Thyroid gland (tissue), 4 donors: ENCODE measurements at regions not wholly inside any gene's neighbourhood (a gene's known extent, or its start where the extent isn't known, plus 50 kb on each side); places are given as distances from the start of the nearest gene placed in this dataset.
"Not testable (repeated sequence)": the region's sequence is repeated elsewhere in the genome, so short reads cannot be mapped to it uniquely, and the experiment has no call there.

Experiments used
- DNase-seq, 2 donors: peaks; one replicate each; pipeline ENCODE4 v3.0.0-alpha.2; 2019
- H3K27ac ChIP-seq, 3 donors: fragments of 200-600 bp; sonication (generic); 1 replicate in 2 of 3; 2 replicates in 1 of 3; pipeline ENCODE4 v1.5.1; 2016 to 2019; ENCODE audit warnings: mild to moderate bottlenecking in 1 of 3, moderate library complexity in 1 of 3
- H3K27me3 ChIP-seq: fragments of 200-600 bp; sonication (generic); one replicate; pipeline ENCODE4 v1.5.1; 2019
- H3K36me3 ChIP-seq, 2 donors: fragments of 200-600 bp; sonication (generic); one replicate each; pipeline ENCODE4 v1.5.1; 2016 to 2019
- H3K4me1 ChIP-seq, 2 donors: fragments of 200-600 bp; sonication (generic); one replicate each; pipeline ENCODE4 v1.5.1; 2017 to 2019
- H3K4me3 ChIP-seq, 3 donors: fragments of 200-600 bp; sonication (generic); replicated peaks in 1 of 3; 1 replicate in 2 of 3; 2 replicates in 1 of 3; pipeline ENCODE4 v1.5.1; 2016; ENCODE audit warnings: mild to moderate bottlenecking in 1 of 3
- H3K9me3 ChIP-seq: fragments of 200-600 bp; sonication (generic); one replicate; pipeline ENCODE4 v1.5.1; 2017
- POLR2A ChIP-seq, 2 donors: fragments of 450-650 bp; IDR thresholded peaks; one replicate each; pipeline ENCODE4 v1.6.1; 2017; ENCODE audit warnings: antibody characterized with exemption in 2 of 2, mild to moderate bottlenecking in 2 of 2, moderate library complexity in 1 of 2
- WGBS, 2 donors: methylation state at CpG; one replicate each; pipeline ENCODE4 v1.1.5; 2017; 5-methylcytosine and 5-hydroxymethylcytosine counted together
- intact Hi-C: fragments of 100-400 bp; cut with DNase I; formaldehyde crosslinking; loops from one replicate; pipeline ENCODE4 v1.15.1; 2023
- TF ChIP-seq, protein P1 (sequence below), 6 experiments: fragments of 200-600 bp in 3 of 6; fragments of 450-650 bp in 3 of 6; sonication (generic) in 3 of 6; IDR thresholded peaks; one replicate each; pipeline ENCODE4 v1.5.1; 2016 to 2019; ENCODE audit warnings: antibody characterized with exemption in 6 of 6, mild to moderate bottlenecking in 2 of 6, inconsistent platforms in 1 of 6, moderate library complexity in 1 of 6

DNA sequence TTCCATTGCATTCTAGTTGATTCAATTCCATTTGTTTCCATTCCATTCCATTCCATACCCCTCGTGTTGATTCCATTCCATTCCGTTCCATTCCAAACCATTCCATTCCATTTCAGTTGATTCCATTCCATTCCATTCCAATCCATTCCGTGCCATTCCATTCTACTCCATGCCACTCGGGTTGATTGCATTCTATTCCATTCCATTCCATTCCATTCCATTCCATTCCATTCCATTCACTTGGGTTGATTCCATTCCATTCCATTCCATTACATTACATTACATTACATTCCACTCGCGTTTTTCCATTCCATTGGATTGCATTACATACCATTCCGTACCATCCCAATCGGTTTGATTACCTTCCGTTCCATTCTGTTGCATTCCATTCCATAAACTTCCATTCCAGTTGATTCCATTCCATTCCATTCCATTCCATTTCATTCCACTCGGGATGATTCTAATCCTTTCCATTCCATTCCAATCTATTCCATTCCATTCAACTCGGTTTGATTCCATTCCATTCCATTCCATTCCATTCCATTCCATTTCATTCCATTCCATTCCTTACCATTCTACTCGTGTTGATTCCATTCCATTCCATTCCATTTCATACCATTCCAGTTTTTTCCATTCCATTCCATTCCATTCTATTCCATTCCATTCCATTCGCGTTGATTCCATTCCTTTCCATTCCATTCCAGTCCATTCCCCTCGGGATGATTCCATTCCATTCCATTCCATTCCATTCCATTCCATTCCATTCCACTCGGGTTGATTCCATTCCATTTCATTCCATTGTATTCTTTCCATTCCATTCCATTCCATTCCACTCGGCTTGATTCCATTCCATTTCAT lies 1140.4 kb downstream of the RPIA start:
- H3K36me3 ChIP-seq, result no peaks in the 10 kb centered on the region
- no peak overlapping the region for H3K27ac ChIP-seq
- H3K9me3 ChIP-seq, result peaks cover 4% of the 10 kb centered on the region
- no peaks in the 10 kb centered on the region for H3K4me1 ChIP-seq
- no peak for DNase-seq
- 68 to 74% methylated on average over 17 of the region's 17 CpGs for WGBS, 2 donors
- H3K27me3 ChIP-seq, result no peaks in the 10 kb centered on the region
- TF ChIP-seq POLR2A (IDR thresholded peaks at IDR 0.05), result no peak
- TF ChIP-seq, protein P1, sequence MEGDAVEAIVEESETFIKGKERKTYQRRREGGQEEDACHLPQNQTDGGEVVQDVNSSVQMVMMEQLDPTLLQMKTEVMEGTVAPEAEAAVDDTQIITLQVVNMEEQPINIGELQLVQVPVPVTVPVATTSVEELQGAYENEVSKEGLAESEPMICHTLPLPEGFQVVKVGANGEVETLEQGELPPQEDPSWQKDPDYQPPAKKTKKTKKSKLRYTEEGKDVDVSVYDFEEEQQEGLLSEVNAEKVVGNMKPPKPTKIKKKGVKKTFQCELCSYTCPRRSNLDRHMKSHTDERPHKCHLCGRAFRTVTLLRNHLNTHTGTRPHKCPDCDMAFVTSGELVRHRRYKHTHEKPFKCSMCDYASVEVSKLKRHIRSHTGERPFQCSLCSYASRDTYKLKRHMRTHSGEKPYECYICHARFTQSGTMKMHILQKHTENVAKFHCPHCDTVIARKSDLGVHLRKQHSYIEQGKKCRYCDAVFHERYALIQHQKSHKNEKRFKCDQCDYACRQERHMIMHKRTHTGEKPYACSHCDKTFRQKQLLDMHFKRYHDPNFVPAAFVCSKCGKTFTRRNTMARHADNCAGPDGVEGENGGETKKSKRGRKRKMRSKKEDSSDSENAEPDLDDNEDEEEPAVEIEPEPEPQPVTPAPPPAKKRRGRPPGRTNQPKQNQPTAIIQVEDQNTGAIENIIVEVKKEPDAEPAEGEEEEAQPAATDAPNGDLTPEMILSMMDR (IDR thresholded peaks at IDR 0.05), result no peak
- no peak overlapping the region for H3K4me3 ChIP-seq
- intact Hi-C loops, result no loop called here

- Histone ChIP-seq H3K9me3 (no peaks in the 10 kb centered on the region), H3K27me3 (no peaks in the 10 kb centered on the region), H3K27ac (no peak overlapping the region), H3K4me3 (no peak overlapping the region), H3K36me3 (no peaks in the 10 kb centered on the region), H3K4me1 (no peaks in the 10 kb centered on the region)
- no peak for DNase-seq
- intact Hi-C loops, result no loop called here
- WGBS, 2 donors, result 67 to 78% methylated on average over 12 of the region's 12 CpGs
- no peak for TF ChIP-seq POLR2A (IDR thresholded peaks at IDR 0.05)
- TF ChIP-seq, protein P1 (IDR thresholded peaks at IDR 0.05), result no peak
Observed at GRCh38 chr2:89833116-89833779, 1141.8 kb downstream of the RPIA start.

GRCh38 chr2:89833780-89834117 lies 1142.3 kb downstream of the RPIA start:
- no peaks in the 10 kb centered on the region for H3K27me3 ChIP-seq
- no peaks in the 10 kb centered on the region for H3K4me1 ChIP-seq
- 62 to 76% methylated on average over 4 of the region's 4 CpGs for WGBS, 2 donors
- H3K27ac ChIP-seq, result no peak overlapping the region
- no peak for DNase-seq
- H3K36me3 ChIP-seq, result no peaks in the 10 kb centered on the region
- H3K9me3 ChIP-seq, result no peaks in the 10 kb centered on the region
- intact Hi-C loops, result no loop called here
- H3K4me3 ChIP-seq, result no peak overlapping the region
- no peak for TF ChIP-seq POLR2A (IDR thresholded peaks at IDR 0.05)
- TF ChIP-seq, protein P1 (IDR thresholded peaks at IDR 0.05), result no peak

DNA sequence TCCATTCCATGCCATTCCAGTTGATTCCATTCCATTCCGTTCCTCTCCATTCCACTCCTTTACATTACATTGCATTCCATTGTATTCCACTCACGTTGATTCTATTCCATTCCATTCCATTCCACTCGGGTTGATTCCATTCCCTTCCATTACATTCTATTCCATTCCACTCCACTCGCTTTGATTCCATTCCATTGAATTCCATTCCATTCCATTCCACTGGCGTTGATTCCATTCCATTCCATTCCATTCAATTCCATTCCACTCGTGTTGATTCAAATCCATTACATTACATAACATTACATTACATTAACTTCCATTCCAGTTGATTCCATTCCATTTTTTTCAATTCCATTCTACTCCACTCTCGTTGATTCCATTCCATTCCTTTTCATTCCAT lies 1142.8 kb downstream of the RPIA start:
- DNase-seq, result no peak
- WGBS, 2 donors, result 64 to 72% methylated on average over 7 of the region's 7 CpGs
- Histone ChIP-seq H3K27me3 (no peaks in the 10 kb centered on the region), H3K27ac (no peak overlapping the region), H3K36me3 (no peaks in the 10 kb centered on the region), H3K4me3 (no peak overlapping the region), H3K9me3 (no peaks in the 10 kb centered on the region), H3K4me1 (no peaks in the 10 kb centered on the region)
- TF ChIP-seq, protein P1 (IDR thresholded peaks at IDR 0.05), result no peak
- intact Hi-C loops, result no loop called here

GRCh38 chr2:89836326-89836725 lies 1144.9 kb downstream of the RPIA start:
- H3K4me1 ChIP-seq, intact Hi-C loops, DNase-seq, H3K27ac ChIP-seq, H3K4me3 ChIP-seq, H3K9me3 ChIP-seq, H3K36me3 ChIP-seq, H3K27me3 ChIP-seq: not testable (repeated sequence)
- WGBS, 2 donors, result 67 to 70% methylated on average over 6 of the region's 6 CpGs
